ENCODE measurements at regions not wholly inside any gene's neighbourhood (a gene's known extent, or its start where the extent isn't known, plus 50 kb on each side); places are given as distances from the start of the nearest gene placed in this dataset.
"Not testable (repeated sequence)": the region's sequence is repeated elsewhere in the genome, so short reads cannot be mapped to it uniquely, and the experiment has no call there.

DNA sequence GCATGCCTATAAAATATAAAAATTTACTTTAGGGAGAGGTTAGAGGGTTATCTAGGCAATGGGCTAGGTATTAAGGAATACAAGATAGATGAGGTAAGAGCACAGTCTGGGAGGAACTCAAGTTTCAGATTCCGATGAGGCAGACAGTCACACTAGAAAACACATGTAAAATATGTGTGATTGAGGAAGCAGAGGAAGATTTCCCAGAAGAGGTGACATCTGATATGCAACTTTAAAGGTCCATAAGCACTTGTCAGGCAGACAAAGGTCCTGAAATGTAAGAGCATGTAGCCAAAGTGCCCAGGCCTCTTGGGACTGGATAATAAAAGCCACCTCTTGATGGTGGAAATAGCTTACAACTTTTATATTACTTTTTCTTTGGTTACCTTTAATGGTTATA, 81.1 kb upstream of the AADAT start:
- no peak for DNase-seq (ENCODE audit: low spot score)

DNA sequence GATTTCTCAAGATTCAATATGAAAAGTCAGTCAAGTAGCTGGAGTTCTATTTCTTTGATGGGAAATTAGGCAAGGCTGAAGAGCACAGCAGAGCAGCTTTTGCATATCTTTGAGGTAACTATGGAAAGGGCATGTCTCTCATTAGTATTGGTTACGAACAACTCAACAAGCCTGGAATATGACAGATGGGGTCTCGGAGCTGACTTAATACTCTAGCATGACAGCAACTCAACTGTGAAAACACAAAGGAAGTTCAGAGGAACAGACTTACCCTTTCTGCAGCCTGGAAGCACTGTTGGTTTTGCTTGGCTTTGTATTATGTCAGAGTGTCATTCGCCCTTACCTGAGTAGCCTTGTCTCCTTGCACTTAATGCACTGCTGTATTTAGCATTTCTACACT, 79.9 kb upstream of the AADAT start:
- DNase-seq (ENCODE audit: low spot score): no peak

DNA sequence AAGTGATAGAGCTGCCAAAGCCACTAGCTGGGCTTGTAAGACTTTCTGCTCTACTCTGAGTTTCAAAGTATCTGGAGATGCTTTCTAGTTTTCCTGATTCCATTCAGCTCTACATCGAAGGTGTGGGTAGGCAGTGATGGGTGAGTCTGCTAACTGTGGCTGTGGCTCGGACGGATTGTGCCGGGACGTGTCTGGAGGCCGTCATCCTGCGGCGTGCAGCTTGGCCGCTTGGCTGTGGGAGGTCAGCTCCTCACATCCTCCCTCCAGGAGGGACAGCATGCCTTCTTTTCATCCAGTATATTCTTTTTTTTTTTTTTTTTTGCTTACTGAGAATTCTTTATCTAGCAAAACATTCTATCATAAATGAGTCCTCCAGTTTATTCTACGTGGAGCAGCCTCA, 77.9 kb upstream of the AADAT start:
- DNase-seq (ENCODE audit: low spot score): no peak

DNA sequence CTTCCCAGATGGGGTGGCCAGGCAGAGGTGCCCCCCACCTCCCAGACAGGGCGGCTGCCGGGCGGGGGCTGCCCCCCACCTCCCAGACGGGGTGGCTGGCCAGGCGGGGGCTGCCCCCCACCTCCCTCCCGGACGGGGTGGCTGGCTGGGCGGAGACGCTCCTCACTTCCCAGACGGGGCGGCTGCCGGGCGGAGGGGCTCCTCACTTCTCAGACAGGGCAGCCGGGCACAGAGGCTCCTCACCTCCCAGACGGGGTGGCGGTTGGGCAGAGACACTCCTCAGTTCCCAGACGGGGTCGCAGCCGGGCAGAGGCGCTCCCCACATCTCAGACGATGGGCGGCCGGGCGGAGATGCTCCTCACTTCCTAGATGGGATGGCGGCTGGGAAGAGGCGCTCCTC, 76.4 kb upstream of the AADAT start:
- not testable (repeated sequence) for DNase-seq (ENCODE audit: low spot score)

DNA sequence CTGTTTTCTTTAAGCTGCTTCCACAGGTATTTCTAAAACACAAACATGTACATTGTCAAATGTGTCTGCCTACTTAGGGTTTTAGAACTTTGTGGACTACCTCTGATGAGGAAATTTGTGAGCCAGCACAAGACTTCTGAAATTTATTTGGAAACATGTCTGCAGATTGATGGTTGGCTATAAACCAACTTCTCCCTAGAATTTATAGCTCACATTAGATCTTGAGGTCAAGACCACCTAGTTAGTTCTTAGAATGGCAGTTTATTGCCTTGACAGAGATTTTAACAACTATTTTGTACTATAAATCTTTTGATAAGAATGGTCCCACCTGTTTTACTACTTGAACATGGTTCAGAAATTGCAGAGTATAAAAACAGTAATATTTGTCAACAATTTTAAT, 72.7 kb upstream of the AADAT start:
- DNase-seq (ENCODE audit: low spot score): no peak

DNA sequence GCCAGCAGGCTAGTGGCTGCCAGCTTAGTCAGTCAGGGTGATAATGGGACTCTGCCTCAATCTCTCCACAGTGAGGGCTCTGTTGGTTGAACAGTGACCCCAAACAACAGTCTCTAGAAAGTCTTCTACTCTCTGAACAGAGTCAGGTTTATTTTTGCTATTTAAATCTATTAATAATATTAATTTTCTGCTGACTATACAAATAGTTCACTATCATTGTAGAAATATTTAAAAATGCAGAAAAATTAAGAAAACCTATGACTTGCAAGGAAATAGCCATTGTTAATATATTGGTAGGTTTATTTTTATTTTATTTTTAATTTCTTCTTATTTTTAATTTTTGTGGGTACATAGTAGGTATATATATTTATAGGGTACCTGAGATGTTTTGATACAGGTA, 67.9 kb upstream of the AADAT start:
- DNase-seq (ENCODE audit: low spot score): no peak

DNA sequence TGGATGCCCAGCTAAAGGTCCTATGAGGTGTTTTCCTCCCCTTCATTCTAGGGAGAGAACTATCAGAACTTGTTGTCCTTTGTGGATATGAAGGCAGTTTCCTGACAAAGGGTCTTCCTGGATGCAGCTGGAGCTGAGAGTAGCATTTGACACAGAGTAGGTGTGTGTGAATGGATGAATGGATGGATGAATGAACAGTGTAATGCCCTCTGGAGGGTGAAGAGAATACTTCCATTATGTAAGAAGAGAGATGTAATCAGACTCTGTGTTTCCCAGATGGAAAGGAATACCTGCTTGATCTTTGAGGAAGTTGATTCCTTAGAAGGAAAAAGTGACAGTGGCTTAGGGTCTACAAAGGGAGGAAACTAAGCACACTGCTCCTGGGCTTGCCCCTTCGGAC, 55.4 kb upstream of the AADAT start:
- DNase-seq (ENCODE audit: low spot score): no peak

DNA sequence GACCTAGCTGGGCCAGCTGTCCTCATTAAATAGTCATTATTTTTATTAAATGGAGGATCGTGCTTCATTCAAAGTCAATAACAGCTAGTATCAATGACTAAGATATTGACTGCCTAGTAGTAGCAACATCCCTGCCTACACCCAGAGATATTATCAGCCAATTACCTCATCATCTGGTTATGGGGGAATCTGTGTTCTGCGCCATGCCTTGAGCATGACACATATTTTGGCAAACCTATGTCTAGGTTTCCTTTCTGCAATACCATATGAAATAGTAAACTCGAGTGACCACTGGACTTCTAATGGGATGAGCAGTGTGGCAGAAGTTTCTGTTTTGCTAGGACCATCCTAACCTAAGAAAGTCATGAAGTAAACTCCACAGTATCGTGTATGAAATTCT, 50.0 kb upstream of the AADAT start:
- DNase-seq (ENCODE audit: low spot score): no peak
